H9 (cell line): ENCODE measurements at regions not wholly inside any gene's neighbourhood (a gene's known extent, or its start where the extent isn't known, plus 50 kb on each side); places are given as distances from the start of the nearest gene placed in this dataset.

Source experiments
- DNase-seq: peaks from one replicate; pipeline ENCODE4 v3.0.0-alpha.2; 2017
- H2AFZ ChIP-seq: one replicate; pipeline ENCODE4 v1.6.1; 2013; ENCODE audit warnings: mild to moderate bottlenecking, low read length, control low read depth, moderate library complexity
- H2AK5ac ChIP-seq: 2 replicates; pipeline ENCODE4 v1.6.1; 2013; ENCODE audit warnings: low read length, control low read depth, mixed read lengths; ENCODE audit not compliant: insufficient read length
- H2BK120ac ChIP-seq: one replicate; pipeline ENCODE4 v1.6.1; 2013; ENCODE audit warnings: low read depth, mild to moderate bottlenecking, low read length, control low read depth, inconsistent platforms; ENCODE audit not compliant: poor library complexity, severe bottlenecking
- H2BK12ac ChIP-seq: 2 replicates; pipeline ENCODE4 v1.6.1; 2013; ENCODE audit warnings: low read length, control low read depth, mixed read lengths, low read depth; ENCODE audit not compliant: insufficient read length
- H2BK15ac ChIP-seq: 2 replicates; pipeline ENCODE4 v1.6.1; 2013; ENCODE audit warnings: low read depth, low read length, control low read depth
- H2BK20ac ChIP-seq: one replicate; pipeline ENCODE4 v1.6.1; 2013; ENCODE audit warnings: low read depth, mild to moderate bottlenecking, low read length, control low read depth, inconsistent platforms; ENCODE audit not compliant: poor library complexity, severe bottlenecking
- H2BK5ac ChIP-seq: 2 replicates; pipeline ENCODE4 v1.6.1; 2013; ENCODE audit warnings: low read length, control low read depth, mixed read lengths; ENCODE audit not compliant: insufficient read length
- H3K14ac ChIP-seq: 2 replicates; pipeline ENCODE4 v1.6.1; 2013; ENCODE audit warnings: low read length, control low read depth; ENCODE audit not compliant: insufficient read depth
- H3K18ac ChIP-seq: 2 replicates; pipeline ENCODE4 v1.6.1; 2013; ENCODE audit warnings: low read depth, mild to moderate bottlenecking, mixed read lengths, low read length, control low read depth; ENCODE audit not compliant: insufficient read length
- H3K23ac ChIP-seq: 2 replicates; pipeline ENCODE4 v1.6.1; 2013; ENCODE audit warnings: low read length, control low read depth, mixed read lengths, low read depth; ENCODE audit not compliant: insufficient read length
- H3K23me2 ChIP-seq: 2 replicates; pipeline ENCODE4 v1.6.1; 2013; ENCODE audit warnings: low read depth, mild to moderate bottlenecking, mixed read lengths, low read length, control low read depth; ENCODE audit not compliant: insufficient read length, poor library complexity, severe bottlenecking
- H3K27ac ChIP-seq: 2 replicates; pipeline ENCODE4 v1.5.1; 2013; ENCODE audit warnings: low read length, control low read depth, mixed read lengths, low read depth; ENCODE audit not compliant: insufficient read length
- H3K27me3 ChIP-seq: 2 replicates; pipeline ENCODE4 v1.6.1; 2013; ENCODE audit warnings: low read length, control low read depth, inconsistent platforms; ENCODE audit not compliant: insufficient read depth
- H3K4ac ChIP-seq: 2 replicates; pipeline ENCODE4 v1.6.1; 2013; ENCODE audit warnings: low read depth, mild to moderate bottlenecking, control low read depth, inconsistent platforms, low read length, moderate library complexity
- H3K4me1 ChIP-seq: 2 replicates; pipeline ENCODE4 v1.6.1; 2013; ENCODE audit warnings: low read length, control low read depth, inconsistent platforms; ENCODE audit not compliant: insufficient read depth
- H3K4me2 ChIP-seq: 2 replicates; pipeline ENCODE4 v1.6.1; 2013; ENCODE audit warnings: low read length, control low read depth, mixed read lengths; ENCODE audit not compliant: insufficient read length, insufficient read depth
- H3K56ac ChIP-seq: 2 replicates; pipeline ENCODE4 v1.6.1; 2013; ENCODE audit warnings: low read depth, mild to moderate bottlenecking, mixed read lengths, low read length, control low read depth; ENCODE audit not compliant: insufficient read length
- H3K79me1 ChIP-seq: 2 replicates; pipeline ENCODE4 v1.6.1; 2013; ENCODE audit warnings: low read depth, mild to moderate bottlenecking, moderate library complexity, low read length, control low read depth, inconsistent platforms; ENCODE audit not compliant: insufficient read depth, poor library complexity, severe bottlenecking
- H3K79me2 ChIP-seq: 2 replicates; pipeline ENCODE4 v1.6.1; 2013; ENCODE audit warnings: low read length, control low read depth, inconsistent platforms; ENCODE audit not compliant: insufficient read depth
- H3K9ac ChIP-seq: 2 replicates; pipeline ENCODE4 v1.6.1; 2013; ENCODE audit warnings: low read length, control low read depth, mixed read lengths; ENCODE audit not compliant: insufficient read length; ENCODE audit errors: extremely low read depth
- H3K9me3 ChIP-seq: one replicate; pipeline ENCODE4 v1.6.1; 2013; ENCODE audit warnings: low read depth, low read length, inconsistent platforms; ENCODE audit not compliant: control insufficient read depth
- H3T11ph ChIP-seq: one replicate; pipeline ENCODE4 v1.6.1; 2013; ENCODE audit warnings: mild to moderate bottlenecking, low read length, control low read depth, inconsistent platforms
- H4K20me1 ChIP-seq: one replicate; pipeline ENCODE4 v1.6.1; 2013; ENCODE audit not compliant: control insufficient read depth, insufficient read length, insufficient read depth
- H4K5ac ChIP-seq: 2 replicates; pipeline ENCODE4 v1.6.1; 2013; ENCODE audit warnings: low read depth, mild to moderate bottlenecking, mixed read lengths, low read length, control low read depth; ENCODE audit not compliant: insufficient read length
- H4K8ac ChIP-seq: replicated peaks from 2 replicates; pipeline ENCODE4 v1.6.1; 2013; ENCODE audit warnings: low read length, control low read depth, mixed read lengths, low read depth; ENCODE audit not compliant: insufficient read length
- H4K91ac ChIP-seq: 2 replicates; pipeline ENCODE4 v1.6.1; 2013; ENCODE audit warnings: low read depth, mild to moderate bottlenecking, moderate library complexity, mixed read lengths, low read length, control low read depth; ENCODE audit not compliant: insufficient read length
- H3K27ac Mint-ChIP-seq, 3 experiments: 2 replicates in 2 of 3; 3 replicates in 1 of 3; pipeline ENCODE4 v1.8.0; 2020 to 2021; ENCODE audit warnings: mixed read lengths in 3 of 3, mild to moderate bottlenecking in 1 of 3, moderate library complexity in 1 of 3
- H3K27me3 Mint-ChIP-seq: 2 replicates; pipeline ENCODE4 v1.8.0; 2021; ENCODE audit warnings: low read depth, mild to moderate bottlenecking, moderate library complexity, mixed read lengths
- H3K36me3 Mint-ChIP-seq, 3 experiments: 2 replicates in 2 of 3; 3 replicates in 1 of 3; pipeline ENCODE4 v1.8.0; 2020 to 2021; ENCODE audit warnings: low read depth in 3 of 3, mixed read lengths in 3 of 3; ENCODE audit not compliant: insufficient read depth in 1 of 3
- H3K4me1 Mint-ChIP-seq, 2 experiments: 2 replicates each; pipeline ENCODE4 v1.8.0; 2020; ENCODE audit warnings: mixed read lengths in 2 of 2
- H3K4me3 Mint-ChIP-seq, 2 experiments: 2 replicates in 1 of 2; 3 replicates in 1 of 2; pipeline ENCODE4 v1.8.0; 2020 to 2021; ENCODE audit warnings: mild to moderate bottlenecking in 2 of 2, mixed read lengths in 2 of 2, moderate library complexity in 1 of 2
- H3K9me3 Mint-ChIP-seq, 2 experiments: 2 replicates in 1 of 2; 3 replicates in 1 of 2; pipeline ENCODE4 v1.8.0; 2020; ENCODE audit warnings: mild to moderate bottlenecking in 2 of 2, mixed read lengths in 2 of 2, moderate library complexity in 1 of 2
- CTCF ChIP-seq: fragments of 200-600 bp; sonication (generic); conservative IDR thresholded peaks from 3 replicates; pipeline ENCODE4 v1.8.0; 2021; ENCODE audit warnings: antibody characterized with exemption, mild to moderate bottlenecking
- WGBS: extraction: QIAGEN DNeasy Blood & Tissue Kit; methylation state at CpG from one replicate; pipeline ENCODE4 v1.1.7; 2013; ENCODE audit warnings: missing lambda C conversion rate, low lambda C conversion rate, mixed read lengths; ENCODE audit not compliant: insufficient read length; ENCODE audit errors: extremely low coverage; 5-methylcytosine and 5-hydroxymethylcytosine counted together

GRCh38 chr6:170460641-170461040, 92.5 kb downstream of the PSMB1 start:
- H3K56ac ChIP-seq, result no peak overlapping the region
- no peaks in the 10 kb centered on the region for H3K4me1 ChIP-seq
- H2BK20ac ChIP-seq, result no peak overlapping the region
- H3K36me3 Mint-ChIP-seq, result peaks cover 0 to 1% (median 0%) of the 10 kb centered on the region in 3 experiments; a peak in 2 of 7 replicates
- no peak overlapping the region for H4K91ac ChIP-seq
- no peaks in the 10 kb centered on the region for H3K79me2 ChIP-seq
- no peak overlapping the region for H2BK120ac ChIP-seq
- H3K27me3 Mint-ChIP-seq, result peaks cover 6% of the 10 kb centered on the region
- no peak overlapping the region for H3K9ac ChIP-seq
- H3K9me3 Mint-ChIP-seq, result peaks cover under 1% of the 10 kb centered on the region in 2 experiments
- no peak overlapping the region for H2AK5ac ChIP-seq
- DNase-seq, result no peak
- H3K23me2 ChIP-seq, result no peaks in the 10 kb centered on the region
- H3K18ac ChIP-seq, result no peak overlapping the region
- H3K4me1 Mint-ChIP-seq, result peaks cover 3% of the 10 kb centered on the region in 2 experiments; a peak in 3 of 4 replicates
- no peaks in the 10 kb centered on the region for H3K79me1 ChIP-seq
- TF ChIP-seq CTCF, result no peak
- H3T11ph ChIP-seq, result no peak overlapping the region
- H3K9me3 ChIP-seq, result peaks cover under 1% of the 10 kb centered on the region
- no peak overlapping the region for H2BK15ac ChIP-seq
- H2AFZ ChIP-seq, result no peak overlapping the region
- no peak overlapping the region for H3K27ac Mint-ChIP-seq
- no peak overlapping the region for H3K14ac ChIP-seq
- no peak overlapping the region for H3K27ac ChIP-seq
- no peak overlapping the region for H3K4ac ChIP-seq
- WGBS, result no CpG with 5 or more reads among the region's 7 CpGs
- no peak overlapping the region for H4K8ac ChIP-seq
- no peaks in the 10 kb centered on the region for H3K27me3 ChIP-seq
- no peak overlapping the region for H2BK5ac ChIP-seq
- no peak overlapping the region for H3K23ac ChIP-seq
- H4K5ac ChIP-seq, result no peak overlapping the region
- H4K20me1 ChIP-seq, result no peaks in the 10 kb centered on the region
- no peak overlapping the region for H2BK12ac ChIP-seq
- H3K4me3 Mint-ChIP-seq, result no peak overlapping the region
- no peak overlapping the region for H3K4me2 ChIP-seq
